GM23338 (cell line): ENCODE measurements at regions not wholly inside any gene's neighbourhood (a gene's known extent, or its start where the extent isn't known, plus 50 kb on each side); places are given as distances from the start of the nearest gene placed in this dataset.

ENCODE experiments used
- POLR2AphosphoS5 ChIP-seq: IDR thresholded peaks from 2 replicates; pipeline ENCODE4 v1.6.1; 2016; ENCODE audit warnings: antibody characterized with exemption, low read depth
- TF ChIP-seq, protein P1 (sequence below), 2 experiments: fragments of 200-600 bp in 1 of 2; sonication (generic) in 1 of 2; conservative IDR thresholded peaks; 2 replicates each; pipeline versions ENCODE4 v1.5.1 to v1.6.1; 2016 to 2017; ENCODE audit warnings: antibody characterized with exemption in 2 of 2, low read depth in 2 of 2, mild to moderate bottlenecking in 2 of 2, moderate library complexity in 1 of 2

DNA sequence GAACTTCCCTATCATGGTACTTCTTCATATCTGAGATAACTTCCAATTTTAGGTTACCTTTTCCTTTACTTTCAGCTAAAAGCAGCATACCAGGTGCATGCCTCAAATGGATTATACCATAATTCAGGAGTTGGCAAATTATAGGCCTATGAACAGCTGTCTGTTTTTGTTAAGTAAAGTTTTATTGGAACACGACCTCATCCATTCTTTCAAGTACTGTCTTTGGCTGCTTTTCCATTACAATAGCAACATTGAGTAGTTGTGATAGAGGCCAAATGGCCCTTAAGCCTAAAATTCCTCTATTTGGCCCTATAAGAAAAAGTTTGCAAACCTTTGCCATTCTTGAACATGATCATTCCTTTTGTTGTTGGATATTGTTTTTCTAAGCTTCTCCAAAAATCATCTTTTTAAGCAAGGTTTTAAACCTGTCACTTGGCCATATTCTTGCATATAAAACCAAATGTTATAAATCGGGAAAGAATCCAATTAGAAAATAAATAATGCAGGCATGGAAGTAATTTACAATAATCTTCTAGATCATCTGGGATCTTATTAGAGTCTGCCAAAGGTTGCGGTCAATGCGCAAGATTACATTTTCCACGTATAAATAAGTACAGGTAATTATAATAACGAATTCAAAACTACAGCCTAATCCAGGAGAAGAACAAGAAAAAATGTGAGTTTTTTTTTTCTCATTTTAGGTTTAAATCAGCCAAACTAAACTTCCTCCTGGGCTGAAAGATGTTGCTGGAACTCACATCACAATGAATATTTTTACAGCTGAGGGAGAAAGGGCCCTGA is 226.5 kb upstream of the ANKRD55 start:
- TF ChIP-seq, protein P1, sequence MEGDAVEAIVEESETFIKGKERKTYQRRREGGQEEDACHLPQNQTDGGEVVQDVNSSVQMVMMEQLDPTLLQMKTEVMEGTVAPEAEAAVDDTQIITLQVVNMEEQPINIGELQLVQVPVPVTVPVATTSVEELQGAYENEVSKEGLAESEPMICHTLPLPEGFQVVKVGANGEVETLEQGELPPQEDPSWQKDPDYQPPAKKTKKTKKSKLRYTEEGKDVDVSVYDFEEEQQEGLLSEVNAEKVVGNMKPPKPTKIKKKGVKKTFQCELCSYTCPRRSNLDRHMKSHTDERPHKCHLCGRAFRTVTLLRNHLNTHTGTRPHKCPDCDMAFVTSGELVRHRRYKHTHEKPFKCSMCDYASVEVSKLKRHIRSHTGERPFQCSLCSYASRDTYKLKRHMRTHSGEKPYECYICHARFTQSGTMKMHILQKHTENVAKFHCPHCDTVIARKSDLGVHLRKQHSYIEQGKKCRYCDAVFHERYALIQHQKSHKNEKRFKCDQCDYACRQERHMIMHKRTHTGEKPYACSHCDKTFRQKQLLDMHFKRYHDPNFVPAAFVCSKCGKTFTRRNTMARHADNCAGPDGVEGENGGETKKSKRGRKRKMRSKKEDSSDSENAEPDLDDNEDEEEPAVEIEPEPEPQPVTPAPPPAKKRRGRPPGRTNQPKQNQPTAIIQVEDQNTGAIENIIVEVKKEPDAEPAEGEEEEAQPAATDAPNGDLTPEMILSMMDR (conservative IDR thresholded peaks at IDR 0.05; ENCODE audit: low read depth in 2 of 2): no peak
- no peak for TF ChIP-seq POLR2AphosphoS5
